ENCODE measurements at regions not wholly inside any gene's neighbourhood (a gene's known extent, or its start where the extent isn't known, plus 50 kb on each side); places are given as distances from the start of the nearest gene placed in this dataset.

GRCh38 chr13:70473907-70474306 lies 365.7 kb upstream of the KLHL1 start:
- DNase-seq, result no peak

- DNase-seq, result no peak
Observed at GRCh38 chr13:70469077-70469476, 360.8 kb upstream of the KLHL1 start.

GRCh38 chr13:70457474-70457873 lies 349.2 kb upstream of the KLHL1 start:
- DNase-seq, result no peak

GRCh38 chr13:70448820-70449219 lies 340.6 kb upstream of the KLHL1 start:
- no peak for DNase-seq

- no peak for DNase-seq
Observed at GRCh38 chr13:70432276-70432805, 324.1 kb upstream of the KLHL1 start.

GRCh38 chr13:70430256-70430655 lies 322.0 kb upstream of the KLHL1 start:
- no peak for DNase-seq

GRCh38 chr13:70424928-70425327 lies 316.7 kb upstream of the KLHL1 start:
- no peak for DNase-seq

- no peak for DNase-seq
Observed at GRCh38 chr13:70424428-70424827, 316.2 kb upstream of the KLHL1 start.

GRCh38 chr13:70415136-70415535 lies 306.9 kb upstream of the KLHL1 start:
- DNase-seq, result no peak

GRCh38 chr13:70408865-70409264 lies 300.6 kb upstream of the KLHL1 start:
- DNase-seq, result no peak

- no peak for DNase-seq
Observed at GRCh38 chr13:70407486-70407885, 299.2 kb upstream of the KLHL1 start.

- DNase-seq, result no peak
Observed at GRCh38 chr13:70405266-70405665, 297.0 kb upstream of the KLHL1 start.

GRCh38 chr13:70394031-70394548 lies 285.8 kb upstream of the KLHL1 start:
- DNase-seq, result no peak

GRCh38 chr13:70391678-70392077 lies 283.4 kb upstream of the KLHL1 start:
- DNase-seq, result no peak

GRCh38 chr13:70390968-70391367 lies 282.7 kb upstream of the KLHL1 start:
- no peak for DNase-seq

- DNase-seq, result no peak
Observed at GRCh38 chr13:70390064-70390463, 281.8 kb upstream of the KLHL1 start.

- DNase-seq, result no peak
Observed at GRCh38 chr13:70388935-70389334, 280.7 kb upstream of the KLHL1 start.

- no peak for DNase-seq
Observed at GRCh38 chr13:70386919-70387318, 278.7 kb upstream of the KLHL1 start.

- no peak for DNase-seq
Observed at GRCh38 chr13:70385852-70386251, 277.6 kb upstream of the KLHL1 start.

GRCh38 chr13:70384156-70384555 lies 275.9 kb upstream of the KLHL1 start:
- DNase-seq, result no peak

- no peak for DNase-seq
Observed at GRCh38 chr13:70380809-70381208, 272.6 kb upstream of the KLHL1 start.

GRCh38 chr13:70375718-70376117 lies 267.5 kb upstream of the KLHL1 start:
- no peak for DNase-seq

GRCh38 chr13:70370924-70371323 lies 262.7 kb upstream of the KLHL1 start:
- DNase-seq, result no peak

- no peak for DNase-seq
Observed at GRCh38 chr13:70366720-70367119, 258.5 kb upstream of the KLHL1 start.

GRCh38 chr13:70363991-70364390 lies 255.7 kb upstream of the KLHL1 start:
- DNase-seq, result no peak

All from activated CD4-positive, alpha-beta T cell treated with anti-CD3 and anti-CD28 coated beads for 4 hours (primary cell).